K562 (cell line): ENCODE measurements at regions not wholly inside any gene's neighbourhood (a gene's known extent, or its start where the extent isn't known, plus 50 kb on each side); places are given as distances from the start of the nearest gene placed in this dataset.

Source experiments
- ATAC-seq: fragments of 200-7000 bp; cut with Tn5 transposase; 3 replicates; pipeline ENCODE4 v1.9.1; 2020; ENCODE audit warnings: moderate library complexity
- BruUV-seq: library from RNA; stranded (reverse); fragments of 400-500 nt; replicated peaks from 2 replicates; lab custom pipeline; 2021; lab: Mats Ljungman, UMichigan
- CTCF ChIA-PET: fragments of 300-600 bp; formaldehyde crosslinking; extraction: SDS; loops from one replicate; lab custom pipeline; 2021; ENCODE audit warnings: low intra/inter-chr PET ratio; lab: Yijun Ruan, JAX
- POLR2A ChIA-PET: fragments of 300-600, 350-650 bp; sonication (Branson Sonifier 250); formaldehyde crosslinking; extraction: SDS; loops from one replicate; lab custom pipeline; 2021; ENCODE audit warnings: antibody characterized with exemption, inconsistent platforms; lab: Yijun Ruan, JAX
- DNase-seq, 4 experiments: peaks; one replicate each; pipeline versions ENCODE4 v3.0.0 to v3.0.0-alpha.2; 2011 to 2018; ENCODE audit warnings: low spot score in 3 of 4, mixed read lengths in 3 of 4; ENCODE audit errors: extremely low read depth in 1 of 4
- FAIRE-seq: peaks from 2 replicates; lab custom pipeline; 2011; peaks lifted over from hg19 to GRCh38; lab: Jason Lieb, UNC
- H2AFZ ChIP-seq: 2 replicates; pipeline ENCODE4 v1.6.0; 2011; ENCODE audit warnings: low read depth, low read length, control low read depth, inconsistent platforms
- H3K27ac ChIP-seq: fragments of 200-600 bp; 3 replicates; pipeline ENCODE4 v1.8.0; 2011; ENCODE audit warnings: low read depth, mild to moderate bottlenecking, control low read depth, inconsistent platforms, low read length, moderate library complexity, mixed read lengths; ENCODE audit errors: extremely low read depth
- H3K27me3 ChIP-seq, 2 experiments: fragments of 300-600 bp in 1 of 2; 2 replicates in 1 of 2; 3 replicates in 1 of 2; pipeline versions ENCODE4 v1.6.0 to v1.8.0; 2011; ENCODE audit warnings: inconsistent platforms in 2 of 2, low read length in 2 of 2, mild to moderate bottlenecking in 1 of 2, mixed read lengths in 1 of 2, moderate library complexity in 1 of 2; ENCODE audit not compliant: control insufficient read depth in 2 of 2, insufficient read depth in 2 of 2
- H3K36me3 ChIP-seq: fragments of 300-600 bp; 3 replicates; pipeline ENCODE4 v1.8.0; 2011; ENCODE audit warnings: mild to moderate bottlenecking, low read length, inconsistent platforms; ENCODE audit not compliant: control insufficient read depth, insufficient read depth
- H3K4me1 ChIP-seq, 2 experiments: fragments of 200-600 bp in 1 of 2; replicated peaks in 1 of 2; 2 replicates in 1 of 2; 3 replicates in 1 of 2; pipeline versions ENCODE4 v1.5.1 to v1.8.0; 2011; ENCODE audit warnings: inconsistent platforms in 2 of 2, low read length in 2 of 2, mild to moderate bottlenecking in 1 of 2, mixed read lengths in 1 of 2, moderate library complexity in 1 of 2; ENCODE audit not compliant: control insufficient read depth in 2 of 2, insufficient read depth in 2 of 2
- H3K4me2 ChIP-seq: 2 replicates; pipeline ENCODE4 v1.6.1; 2011; ENCODE audit warnings: low read length, control low read depth, inconsistent platforms, mixed read lengths; ENCODE audit not compliant: insufficient read depth
- H3K4me3 ChIP-seq: fragments of 200-600 bp; sonication (generic), shearing (Covaris generic); 2 replicates; pipeline ENCODE4 v1.5.1; 2016; ENCODE audit warnings: control low read depth, inconsistent platforms
- H3K79me2 ChIP-seq: fragments of 200-600 bp; 3 replicates; pipeline ENCODE4 v1.8.0; 2011; ENCODE audit warnings: low read length, inconsistent platforms; ENCODE audit not compliant: control insufficient read depth, insufficient read depth
- H3K9ac ChIP-seq, 2 experiments: 2 replicates each; pipeline versions ENCODE4 v1.6.0 to v1.6.1; 2011; ENCODE audit warnings: low read depth in 2 of 2, low read length in 2 of 2, control low read depth in 1 of 2, inconsistent platforms in 1 of 2, mild to moderate bottlenecking in 1 of 2, mixed read lengths in 1 of 2; ENCODE audit not compliant: insufficient read depth in 1 of 2
- H3K9me1 ChIP-seq: one replicate; pipeline ENCODE4 v1.6.0; 2011; ENCODE audit warnings: inconsistent platforms, mild to moderate bottlenecking, low read length, moderate library complexity; ENCODE audit not compliant: control insufficient read depth, insufficient read depth
- H3K9me3 ChIP-seq: replicated peaks from 2 replicates; pipeline ENCODE4 v1.5.1; 2011; ENCODE audit warnings: low read depth, low read length, inconsistent platforms; ENCODE audit not compliant: control insufficient read depth, insufficient read depth
- H4K20me1 ChIP-seq: replicated peaks from 2 replicates; pipeline ENCODE4 v1.6.1; 2011; ENCODE audit warnings: low read length, inconsistent platforms, mixed read lengths; ENCODE audit not compliant: control insufficient read depth, insufficient read depth
- HDAC1 ChIP-seq, 2 experiments: fragments of 450-650 bp; IDR thresholded peaks; 2 replicates each; pipeline ENCODE4 v1.6.1; 2016 to 2017; ENCODE audit warnings: inconsistent platforms in 1 of 2, mild to moderate bottlenecking in 1 of 2, moderate library complexity in 1 of 2
- POLR2H ChIP-seq: IDR thresholded peaks from 2 replicates; pipeline ENCODE4 v1.6.1; 2016; ENCODE audit warnings: missing genetic modification characterization, low read depth, mild to moderate bottlenecking, control low read depth, missing compliant biosample characterization, moderate library complexity
- TBP ChIP-seq: optimal IDR thresholded peaks from 2 replicates; pipeline ENCODE3; 2011; ENCODE audit warnings: low read depth, low read length, improper control_type of control experiment
- TCFL5 ChIP-seq: fragments of 250-450 bp; sonication (Bioruptor Pico); conservative IDR thresholded peaks from 2 replicates; pipeline ENCODE4 v1.6.1; 2021; ENCODE audit warnings: mild to moderate bottlenecking, moderate library complexity, matching md5 sums
- ZNF354B ChIP-seq: fragments of 250-450 bp; sonication (Bioruptor Pico); IDR thresholded peaks from 2 replicates; pipeline ENCODE4 v1.4.0; 2020
- WGBS: fragments of 100-300 bp; shearing (Covaris generic); methylation state at CpG from one replicate; pipeline ENCODE4 v1.1.6; 2016; ENCODE audit warnings: low coverage, mixed read lengths; ENCODE audit not compliant: insufficient coverage; ENCODE audit errors: missing lambda C conversion rate; 5-methylcytosine and 5-hydroxymethylcytosine counted together
- in situ Hi-C: fragments of 300-500 bp; cut with MboI; formaldehyde crosslinking; loops from 4 replicates; pipeline ENCODE4 v1.15.0; 2018; ENCODE audit warnings: inconsistent platforms, mixed read lengths
- intact Hi-C: fragments of 100-400 bp; cut with micrococcal nuclease; formaldehyde crosslinking; loops from 2 replicates; pipeline ENCODE4 v1.14.2; 2022
- TF ChIP-seq, protein P1 (sequence below), 2 experiments: fragments of 450-650 bp; formaldehyde crosslinking in 1 of 2; IDR thresholded peaks; 2 replicates each; pipeline versions ENCODE4 v1.4.0 to v1.6.1; 2014 to 2020; ENCODE audit warnings: mild to moderate bottlenecking in 2 of 2, borderline replicate concordance in 1 of 2, low read depth in 1 of 2
- TF ChIP-seq, protein P2 (sequence below): sonication (generic); formaldehyde crosslinking; IDR thresholded peaks from 2 replicates; pipeline ENCODE4 v1.9.0; 2022; ENCODE audit warnings: mild to moderate bottlenecking, missing genetic modification reagents
- TF ChIP-seq, protein P3 (sequence below): fragments of 450-650 bp; IDR thresholded peaks from 2 replicates; pipeline ENCODE4 v1.6.1; 2016; ENCODE audit warnings: antibody characterized with exemption
- TF ChIP-seq, protein P4 (sequence below): sonication (generic); formaldehyde crosslinking; IDR thresholded peaks from 2 replicates; pipeline ENCODE4 v1.8.1; 2023; ENCODE audit warnings: mild to moderate bottlenecking, missing genetic modification reagents

GRCh38 chr5:96088706-96089498 is 127.3 kb upstream of the ELL2 start:
- H4K20me1 ChIP-seq: no peaks in the 10 kb centered on the region
- no peak overlapping the region for H3K4me2 ChIP-seq
- H3K4me1 ChIP-seq: no peaks in the 10 kb centered on the region
- no TSS peak for BruUV-seq
- no peak overlapping the region for H3K27ac ChIP-seq
- no peak for DNase-seq
- in situ Hi-C loops (no loop called here), intact Hi-C loops (no loop called here)
- no peaks in the 10 kb centered on the region for H3K9me3 ChIP-seq
- no peak for ATAC-seq
- H2AFZ ChIP-seq: no peak overlapping the region
- POLR2A ChIA-PET: interaction anchor here (0.8 kb wide), 1 partner anchor 496 kb away, joined by 3 read pairs; no protein-coding TSS in a partner anchor
- H3K9ac ChIP-seq: no peak overlapping the region
- H3K4me3 ChIP-seq: no peak overlapping the region
- CTCF ChIA-PET: no interaction called here
- 10% methylated on average over 4 of the region's 4 CpGs for WGBS
- FAIRE-seq: no peak
- H3K79me2 ChIP-seq: no peaks in the 10 kb centered on the region
- H3K36me3 ChIP-seq: no peaks in the 10 kb centered on the region
- no peaks in the 10 kb centered on the region for H3K9me1 ChIP-seq
- peaks cover 0 to 4% of the 10 kb centered on the region in 2 experiments; a peak in 1 of 5 replicates for H3K27me3 ChIP-seq
- TF ChIP-seq HDAC1 (IDR thresholded peaks at IDR 0.05) (no peak), TBP (no peak), POLR2H (no peak), TCFL5 (no peak), ZNF354B (CRISPR knock-in tag) (no peak)
- TF ChIP-seq, protein P1, sequence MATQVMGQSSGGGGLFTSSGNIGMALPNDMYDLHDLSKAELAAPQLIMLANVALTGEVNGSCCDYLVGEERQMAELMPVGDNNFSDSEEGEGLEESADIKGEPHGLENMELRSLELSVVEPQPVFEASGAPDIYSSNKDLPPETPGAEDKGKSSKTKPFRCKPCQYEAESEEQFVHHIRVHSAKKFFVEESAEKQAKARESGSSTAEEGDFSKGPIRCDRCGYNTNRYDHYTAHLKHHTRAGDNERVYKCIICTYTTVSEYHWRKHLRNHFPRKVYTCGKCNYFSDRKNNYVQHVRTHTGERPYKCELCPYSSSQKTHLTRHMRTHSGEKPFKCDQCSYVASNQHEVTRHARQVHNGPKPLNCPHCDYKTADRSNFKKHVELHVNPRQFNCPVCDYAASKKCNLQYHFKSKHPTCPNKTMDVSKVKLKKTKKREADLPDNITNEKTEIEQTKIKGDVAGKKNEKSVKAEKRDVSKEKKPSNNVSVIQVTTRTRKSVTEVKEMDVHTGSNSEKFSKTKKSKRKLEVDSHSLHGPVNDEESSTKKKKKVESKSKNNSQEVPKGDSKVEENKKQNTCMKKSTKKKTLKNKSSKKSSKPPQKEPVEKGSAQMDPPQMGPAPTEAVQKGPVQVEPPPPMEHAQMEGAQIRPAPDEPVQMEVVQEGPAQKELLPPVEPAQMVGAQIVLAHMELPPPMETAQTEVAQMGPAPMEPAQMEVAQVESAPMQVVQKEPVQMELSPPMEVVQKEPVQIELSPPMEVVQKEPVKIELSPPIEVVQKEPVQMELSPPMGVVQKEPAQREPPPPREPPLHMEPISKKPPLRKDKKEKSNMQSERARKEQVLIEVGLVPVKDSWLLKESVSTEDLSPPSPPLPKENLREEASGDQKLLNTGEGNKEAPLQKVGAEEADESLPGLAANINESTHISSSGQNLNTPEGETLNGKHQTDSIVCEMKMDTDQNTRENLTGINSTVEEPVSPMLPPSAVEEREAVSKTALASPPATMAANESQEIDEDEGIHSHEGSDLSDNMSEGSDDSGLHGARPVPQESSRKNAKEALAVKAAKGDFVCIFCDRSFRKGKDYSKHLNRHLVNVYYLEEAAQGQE (IDR thresholded peaks at IDR 0.05; ENCODE audit: borderline replicate concordance): no peak
- TF ChIP-seq, protein P1 (CRISPR knock-in tag; IDR thresholded peaks at IDR 0.05; ENCODE audit: low read depth): no peak
- TF ChIP-seq, protein P2, sequence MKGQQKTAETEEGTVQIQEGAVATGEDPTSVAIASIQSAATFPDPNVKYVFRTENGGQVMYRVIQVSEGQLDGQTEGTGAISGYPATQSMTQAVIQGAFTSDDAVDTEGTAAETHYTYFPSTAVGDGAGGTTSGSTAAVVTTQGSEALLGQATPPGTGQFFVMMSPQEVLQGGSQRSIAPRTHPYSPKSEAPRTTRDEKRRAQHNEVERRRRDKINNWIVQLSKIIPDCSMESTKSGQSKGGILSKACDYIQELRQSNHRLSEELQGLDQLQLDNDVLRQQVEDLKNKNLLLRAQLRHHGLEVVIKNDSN (CRISPR knock-in tag): no peak
- TF ChIP-seq, protein P3, sequence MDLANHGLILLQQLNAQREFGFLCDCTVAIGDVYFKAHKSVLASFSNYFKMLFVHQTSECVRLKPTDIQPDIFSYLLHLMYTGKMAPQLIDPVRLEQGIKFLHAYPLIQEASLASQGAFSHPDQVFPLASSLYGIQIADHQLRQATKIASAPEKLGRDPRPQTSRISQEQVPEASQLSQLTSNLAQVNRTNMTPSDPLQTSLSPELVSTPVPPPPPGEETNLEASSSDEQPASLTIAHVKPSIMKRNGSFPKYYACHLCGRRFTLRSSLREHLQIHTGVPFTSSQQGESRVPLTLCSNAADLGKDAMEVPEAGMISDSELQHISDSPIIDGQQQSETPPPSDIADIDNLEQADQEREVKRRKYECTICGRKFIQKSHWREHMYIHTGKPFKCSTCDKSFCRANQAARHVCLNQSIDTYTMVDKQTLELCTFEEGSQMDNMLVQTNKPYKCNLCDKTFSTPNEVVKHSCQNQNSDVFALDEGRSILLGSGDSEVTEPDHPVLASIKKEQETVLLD: no peak
- TF ChIP-seq, protein P4, sequence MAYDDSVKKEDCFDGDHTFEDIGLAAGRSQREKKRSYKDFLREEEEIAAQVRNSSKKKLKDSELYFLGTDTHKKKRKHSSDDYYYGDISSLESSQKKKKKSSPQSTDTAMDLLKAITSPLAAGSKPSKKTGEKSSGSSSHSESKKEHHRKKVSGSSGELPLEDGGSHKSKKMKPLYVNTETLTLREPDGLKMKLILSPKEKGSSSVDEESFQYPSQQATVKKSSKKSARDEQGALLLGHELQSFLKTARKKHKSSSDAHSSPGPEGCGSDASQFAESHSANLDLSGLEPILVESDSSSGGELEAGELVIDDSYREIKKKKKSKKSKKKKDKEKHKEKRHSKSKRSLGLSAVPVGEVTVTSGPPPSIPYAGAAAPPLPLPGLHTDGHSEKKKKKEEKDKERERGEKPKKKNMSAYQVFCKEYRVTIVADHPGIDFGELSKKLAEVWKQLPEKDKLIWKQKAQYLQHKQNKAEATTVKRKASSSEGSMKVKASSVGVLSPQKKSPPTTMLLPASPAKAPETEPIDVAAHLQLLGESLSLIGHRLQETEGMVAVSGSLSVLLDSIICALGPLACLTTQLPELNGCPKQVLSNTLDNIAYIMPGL (CRISPR knock-in tag): no peak
